ENCODE measurements at regions not wholly inside any gene's neighbourhood (a gene's known extent, or its start where the extent isn't known, plus 50 kb on each side); places are given as distances from the start of the nearest gene placed in this dataset.

GRCh38 chr13:73544175-73544574 lies 485.4 kb downstream of the KLF5 start:
- TF ChIP-seq EZH2 (IDR thresholded peaks at IDR 0.05; ENCODE audit: borderline replicate concordance, low read length) (no peak), CTCF (conservative IDR thresholded peaks at IDR 0.05 in 1 of 2, IDR thresholded peaks at IDR 0.05 in 1 of 2; ENCODE audit: extremely low read depth in 1 of 2, insufficient read depth in 1 of 2, low read depth in 1 of 2, low read length in 2 of 2) (peak in 1 of 2 donors; percentile 27)

Data from mammary epithelial cell (primary cell).